Pancreas (tissue), 10 donors: ENCODE measurements at regions not wholly inside any gene's neighbourhood (a gene's known extent, or its start where the extent isn't known, plus 50 kb on each side); places are given as distances from the start of the nearest gene placed in this dataset.

Experiments used
- ATAC-seq, 4 donors: fragments of 200-7000 bp; cut with Tn5 transposase; one replicate each; pipeline versions ENCODE4 v1.8.0 to v1.9.1; 2020; ENCODE audit warnings: mild to moderate bottlenecking in 4 of 4, moderate library complexity in 4 of 4
- DNase-seq, 6 donors: peaks; one replicate each; pipeline ENCODE4 v3.0.0-alpha.2; 2020
- FAIRE-seq: peaks from 2 replicates; lab custom pipeline; 2012; peaks lifted over from hg19 to GRCh38; lab: Jason Lieb, UNC
- H3K27ac ChIP-seq, 4 donors: fragments of 200-600 bp; sonication (generic); 1 replicate in 3 of 4; 2 replicates in 1 of 4; pipeline versions ENCODE4 v1.5.0 to v1.8.0; 2020
- H3K27me3 ChIP-seq, 4 donors: fragments of 200-600 bp; one replicate each; pipeline ENCODE4 v1.8.0; 2021
- H3K36me3 ChIP-seq, 3 donors: fragments of 200-600 bp; sonication (generic) in 1 of 3; one replicate each; pipeline versions ENCODE4 v1.5.0 to v1.8.0; 2020 to 2021
- H3K4me1 ChIP-seq, 3 donors: fragments of 200-600 bp; one replicate each; pipeline ENCODE4 v1.8.0; 2021
- H3K4me3 ChIP-seq, 4 donors: fragments of 200-600 bp; sonication (generic) in 2 of 4; one replicate each; pipeline versions ENCODE4 v1.5.0 to v1.8.0; 2020 to 2021
- H3K9me3 ChIP-seq, 4 donors: fragments of 200-600 bp; one replicate each; pipeline ENCODE4 v1.8.0; 2021
- CTCF ChIP-seq, 4 donors: fragments of 200-600 bp; sonication (generic) in 3 of 4; IDR thresholded peaks; one replicate each; pipeline versions ENCODE4 v1.5.0 to v1.8.0; 2021; ENCODE audit warnings: antibody characterized with exemption in 4 of 4
- WGBS, 2 donors: extraction: QIAGEN DNeasy Blood & Tissue Kit; methylation state at CpG; one replicate each; pipeline ENCODE4 v1.1.7; 2013; 5-methylcytosine and 5-hydroxymethylcytosine counted together
- intact Hi-C, 3 donors: fragments of 100-400 bp; cut with DNase I; formaldehyde crosslinking; loops; one replicate each; pipeline versions ENCODE4 v1.11.1 to v1.14.2; 2022
- donor health status: healthy with polysubstance abuse.
- donor health status: DM: no; HTN: no; CAD: no; lungs with moderate emphysema.
- donor health status: DM: no; HTN: no; CAD: no.
- donor health status: control.
- donor health status: control.
- donor health status: Bipolar disorder and iron deficiency.
- donor health status: DM: yes; HTN: yes; CAD: no.
- donor health status: DM: no; HTN: no; CAD: no.
- donor health status: DM: no; HTN: no; CAD: no.
- donor health status: DM: yes; HTN: yes; CAD: no.

DNA sequence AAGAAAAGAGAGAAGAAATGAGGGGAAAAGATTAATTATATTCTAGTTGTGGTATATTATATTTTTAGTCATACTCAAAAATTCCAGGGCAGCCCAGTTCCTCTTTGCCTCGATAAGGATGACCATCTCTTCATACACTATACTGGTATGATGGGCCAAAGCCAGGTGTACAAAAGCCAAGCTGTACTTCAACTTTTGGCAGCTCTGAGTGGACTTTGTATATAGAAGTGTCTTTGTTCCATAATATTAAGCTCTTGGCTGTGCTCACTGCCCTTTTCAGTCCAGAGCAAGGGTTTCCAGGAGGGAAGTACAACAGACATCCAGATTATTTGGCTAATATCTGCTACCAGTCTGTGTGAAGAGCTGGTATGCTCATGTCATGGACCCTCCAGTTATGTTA is 934.3 kb upstream of the CDH10 start:
- Histone ChIP-seq H3K9me3 (no peaks in the 10 kb centered on the region), H3K4me3 (no peak overlapping the region), H3K4me1 (no peaks in the 10 kb centered on the region), H3K27me3 (no peaks in the 10 kb centered on the region), H3K36me3 (no peaks in the 10 kb centered on the region), H3K27ac (no peak overlapping the region)
- 16 to 51% methylated on average over 1 of the region's 1 CpG for WGBS, 2 donors
- intact Hi-C loops = no loop called here
- ATAC-seq (no peak), FAIRE-seq (no peak), DNase-seq (no peak)
- no peak for TF ChIP-seq CTCF (IDR thresholded peaks at IDR 0.05)

- Histone ChIP-seq H3K4me1 (no peaks in the 10 kb centered on the region), H3K9me3 (no peaks in the 10 kb centered on the region), H3K4me3 (no peak overlapping the region), H3K27me3 (no peaks in the 10 kb centered on the region), H3K36me3 (no peaks in the 10 kb centered on the region), H3K27ac (no peak overlapping the region)
- no peak for ATAC-seq
- intact Hi-C loops = no loop called here
- no peak for DNase-seq
- no peak for FAIRE-seq
- WGBS, 2 donors = 38 to 39% methylated on average over 2 of the region's 2 CpGs
- no peak for TF ChIP-seq CTCF (IDR thresholded peaks at IDR 0.05)
Observed at GRCh38 chr5:25573691-25574090, 928.9 kb upstream of the CDH10 start.

GRCh38 chr5:25570067-25570583 is 925.3 kb upstream of the CDH10 start:
- TF ChIP-seq CTCF (IDR thresholded peaks at IDR 0.05) = no peak
- H3K4me1 ChIP-seq = no peaks in the 10 kb centered on the region
- no peak for DNase-seq
- H3K4me3 ChIP-seq = no peak overlapping the region
- no peak overlapping the region for H3K27ac ChIP-seq
- FAIRE-seq = no peak
- no peak for ATAC-seq
- intact Hi-C loops = no loop called here
- H3K27me3 ChIP-seq = no peaks in the 10 kb centered on the region
- WGBS, 2 donors = 51 to 70% methylated on average over 5 of the region's 5 CpGs
- H3K36me3 ChIP-seq = no peaks in the 10 kb centered on the region
- no peaks in the 10 kb centered on the region for H3K9me3 ChIP-seq

GRCh38 chr5:25568989-25569625 is 924.3 kb upstream of the CDH10 start:
- no peak for DNase-seq
- TF ChIP-seq CTCF (IDR thresholded peaks at IDR 0.05) = no peak
- no peak for ATAC-seq
- intact Hi-C loops = no loop called here
- Histone ChIP-seq H3K9me3 (no peaks in the 10 kb centered on the region), H3K4me3 (no peak overlapping the region), H3K27ac (no peak overlapping the region), H3K27me3 (no peaks in the 10 kb centered on the region), H3K4me1 (no peaks in the 10 kb centered on the region), H3K36me3 (no peaks in the 10 kb centered on the region)
- no peak for FAIRE-seq
- WGBS, 2 donors = 85 to 87% methylated on average over 17 of the region's 17 CpGs

DNA sequence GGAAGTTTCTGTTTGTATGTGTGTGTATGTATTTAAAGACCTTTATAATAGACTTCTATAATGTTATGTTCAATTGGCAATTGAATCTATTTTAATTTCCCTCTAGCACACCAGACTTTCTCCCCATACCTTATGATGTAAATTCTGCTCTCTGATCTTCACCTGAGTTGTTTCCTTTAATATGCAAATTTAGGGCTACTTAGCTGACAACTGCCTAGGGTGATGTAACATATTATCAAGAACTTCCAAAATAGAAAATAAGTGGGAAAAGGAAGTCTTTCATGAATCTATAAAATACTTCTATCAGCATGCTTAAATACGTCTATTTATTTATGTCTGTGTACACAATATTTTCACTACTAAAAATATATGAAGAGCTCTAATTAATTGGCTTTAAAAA is 923.5 kb upstream of the CDH10 start:
- TF ChIP-seq CTCF (IDR thresholded peaks at IDR 0.05) = no peak
- H3K27me3 ChIP-seq = no peaks in the 10 kb centered on the region
- H3K4me1 ChIP-seq = no peaks in the 10 kb centered on the region
- no peak overlapping the region for H3K27ac ChIP-seq
- ATAC-seq = no peak
- H3K4me3 ChIP-seq = no peak overlapping the region
- no peak for DNase-seq
- H3K36me3 ChIP-seq = no peaks in the 10 kb centered on the region
- FAIRE-seq = no peak
- WGBS, 2 donors = 62 to 76% methylated on average over 1 of the region's 1 CpG
- intact Hi-C loops = no loop called here
- H3K9me3 ChIP-seq = no peaks in the 10 kb centered on the region
